IMR-90 (cell line): ENCODE measurements at regions not wholly inside any gene's neighbourhood (a gene's known extent, or its start where the extent isn't known, plus 50 kb on each side); places are given as distances from the start of the nearest gene placed in this dataset.

Source experiments
- ATAC-seq: fragments of 200-7000 bp; cut with Tn5 transposase; 2 replicates; pipeline ENCODE4 v1.9.1; 2020; ENCODE audit warnings: low read depth, mild to moderate bottlenecking, moderate library complexity
- BruUV-seq: library from RNA; stranded (reverse); fragments of 400-500 nt; replicated peaks from 2 replicates; lab custom pipeline; 2021; lab: Mats Ljungman, UMichigan
- CTCF ChIA-PET: fragments of 300-600 bp; formaldehyde crosslinking; extraction: SDS; loops from one replicate; lab custom pipeline; 2021; ENCODE audit warnings: antibody characterized with exemption; lab: Yijun Ruan, JAX
- POLR2A ChIA-PET: fragments of 300-600 bp; sonication (Branson Sonifier 250); formaldehyde crosslinking; loops from one replicate; lab custom pipeline; 2022; ENCODE audit warnings: antibody characterized with exemption; ENCODE audit not compliant: unreplicated experiment; lab: Charles Lee
- DNase-seq: peaks from one replicate; pipeline ENCODE4 v3.0.0; 2013
- H2AFZ ChIP-seq: replicated peaks from 2 replicates; pipeline ENCODE3; 2013; ENCODE audit warnings: low read length, mild to moderate bottlenecking; ENCODE audit not compliant: poor library complexity
- H2AK5ac ChIP-seq: 2 replicates; pipeline ENCODE4 v1.6.1; 2013; ENCODE audit warnings: low read depth, low read length, inconsistent platforms
- H2AK9ac ChIP-seq: replicated peaks from 2 replicates; pipeline ENCODE3; 2013; ENCODE audit warnings: mild to moderate bottlenecking, low read depth, low read length, moderate library complexity; ENCODE audit not compliant: poor library complexity
- H2BK120ac ChIP-seq: 2 replicates; pipeline ENCODE4 v1.6.1; 2013; ENCODE audit warnings: low read depth, low read length, inconsistent platforms
- H2BK15ac ChIP-seq: 3 replicates; pipeline ENCODE4 v1.6.1; 2013; ENCODE audit warnings: low read depth, low read length, inconsistent platforms
- H2BK20ac ChIP-seq: 2 replicates; pipeline ENCODE4 v1.6.1; 2013; ENCODE audit warnings: low read depth, mild to moderate bottlenecking, inconsistent platforms, low read length, moderate library complexity
- H2BK5ac ChIP-seq: 2 replicates; pipeline ENCODE4 v1.6.1; 2013; ENCODE audit warnings: mild to moderate bottlenecking, low read depth, low read length, inconsistent platforms; ENCODE audit not compliant: poor library complexity, severe bottlenecking
- H3K14ac ChIP-seq: replicated peaks from 2 replicates; pipeline ENCODE4 v1.6.1; 2013; ENCODE audit warnings: low read depth, low read length, inconsistent platforms
- H3K18ac ChIP-seq: 2 replicates; pipeline ENCODE4 v1.6.1; 2013; ENCODE audit warnings: low read depth, low read length, control low read depth
- H3K23ac ChIP-seq: 2 replicates; pipeline ENCODE4 v1.6.1; 2013; ENCODE audit warnings: low read depth, low read length, inconsistent platforms
- H3K27ac ChIP-seq: 2 replicates; pipeline ENCODE4 v1.5.1; 2013; ENCODE audit warnings: mild to moderate bottlenecking, control low read depth, low read length; ENCODE audit not compliant: insufficient read depth
- H3K27me3 ChIP-seq: 2 replicates; pipeline ENCODE4 v1.6.1; 2013; ENCODE audit warnings: low read length; ENCODE audit not compliant: control insufficient read depth, insufficient read depth
- H3K36me3 ChIP-seq: 2 replicates; pipeline ENCODE4 v1.6.1; 2013; ENCODE audit warnings: low read length, mixed read lengths; ENCODE audit not compliant: control insufficient read depth, insufficient read depth
- H3K4ac ChIP-seq: 2 replicates; pipeline ENCODE4 v1.6.1; 2013; ENCODE audit warnings: low read depth, low read length, inconsistent platforms
- H3K4me1 ChIP-seq: 2 replicates; pipeline ENCODE4 v1.6.1; 2013; ENCODE audit warnings: low read length, mixed read lengths; ENCODE audit not compliant: control insufficient read depth, insufficient read depth
- H3K4me2 ChIP-seq: 2 replicates; pipeline ENCODE4 v1.6.1; 2013; ENCODE audit warnings: low read depth, mild to moderate bottlenecking, control low read depth, low read length, moderate library complexity
- H3K4me3 ChIP-seq: 2 replicates; pipeline ENCODE4 v1.5.1; 2013; ENCODE audit warnings: low read depth, mild to moderate bottlenecking, control low read depth, low read length, moderate library complexity; ENCODE audit not compliant: insufficient read depth
- H3K56ac ChIP-seq: 2 replicates; pipeline ENCODE4 v1.6.1; 2013; ENCODE audit warnings: low read length, inconsistent platforms; ENCODE audit not compliant: insufficient read depth; ENCODE audit errors: extremely low read depth
- H3K79me1 ChIP-seq, 2 experiments: 2 replicates each; pipeline ENCODE4 v1.6.1; 2013; ENCODE audit warnings: low read length in 2 of 2, inconsistent platforms in 1 of 2, low read depth in 1 of 2
- H3K9ac ChIP-seq: 2 replicates; pipeline ENCODE4 v1.6.1; 2013; ENCODE audit warnings: low read depth, low read length, control low read depth
- H3K9me1 ChIP-seq: 2 replicates; pipeline ENCODE4 v1.6.1; 2013; ENCODE audit warnings: low read length, inconsistent platforms; ENCODE audit not compliant: insufficient read depth
- H3K9me3 ChIP-seq: 2 replicates; pipeline ENCODE4 v1.6.1; 2013; ENCODE audit warnings: low read length; ENCODE audit not compliant: control insufficient read depth, insufficient read depth
- H4K20me1 ChIP-seq: 2 replicates; pipeline ENCODE4 v1.6.1; 2013; ENCODE audit warnings: low read length, inconsistent platforms; ENCODE audit not compliant: insufficient read depth
- H4K5ac ChIP-seq: 2 replicates; pipeline ENCODE4 v1.6.1; 2013; ENCODE audit warnings: mild to moderate bottlenecking, low read depth, low read length, control low read depth
- H4K8ac ChIP-seq, 2 experiments: 2 replicates each; pipeline ENCODE4 v1.6.1; 2013; ENCODE audit warnings: low read depth in 2 of 2, low read length in 2 of 2, control low read depth in 1 of 2, inconsistent platforms in 1 of 2
- H4K91ac ChIP-seq: 2 replicates; pipeline ENCODE4 v1.6.1; 2013; ENCODE audit warnings: low read depth, low read length, inconsistent platforms; ENCODE audit not compliant: insufficient read depth
- CEBPB ChIP-seq: IDR thresholded peaks from 2 replicates; pipeline ENCODE4 v1.6.1; 2012; ENCODE audit warnings: low read depth, low read length, improper control_type of control experiment
- CHD1 ChIP-seq: IDR thresholded peaks from 2 replicates; pipeline ENCODE4 v1.6.1; 2012; ENCODE audit warnings: low read depth, low read length, improper control_type of control experiment
- FOS ChIP-seq: fragments of 150-350 bp; IDR thresholded peaks from 2 replicates; pipeline ENCODE4 v1.6.1; 2016; ENCODE audit warnings: low read depth, low read length
- MAFK ChIP-seq: IDR thresholded peaks from 2 replicates; pipeline ENCODE4 v1.6.1; 2012; ENCODE audit warnings: low read depth, low read length, improper control_type of control experiment
- MAZ ChIP-seq: IDR thresholded peaks from 2 replicates; pipeline ENCODE4 v1.6.1; 2012; ENCODE audit warnings: low read depth, mild to moderate bottlenecking, low read length, improper control_type of control experiment, moderate library complexity, borderline replicate concordance
- MXI1 ChIP-seq: IDR thresholded peaks from 2 replicates; pipeline ENCODE4 v1.6.1; 2012; ENCODE audit warnings: low read depth, mild to moderate bottlenecking, low read length, moderate library complexity, borderline replicate concordance
- NFE2L2 ChIP-seq: fragments of 150-350 bp; IDR thresholded peaks from 2 replicates; pipeline ENCODE4 v1.6.1; 2016; ENCODE audit warnings: low read depth, mild to moderate bottlenecking, low read length
- RAD21 ChIP-seq: IDR thresholded peaks from 2 replicates; pipeline ENCODE4 v1.6.1; 2012; ENCODE audit warnings: low read length, improper control_type of control experiment
- RFX5 ChIP-seq: IDR thresholded peaks from 2 replicates; pipeline ENCODE4 v1.8.0; 2012; ENCODE audit warnings: low read depth, mild to moderate bottlenecking, low read length, moderate library complexity
- SMC3 ChIP-seq: fragments of 150-350 bp; IDR thresholded peaks from 2 replicates; pipeline ENCODE4 v1.6.1; 2016; ENCODE audit warnings: low read depth, mild to moderate bottlenecking, antibody characterized with exemption, low read length, moderate library complexity
- USF2 ChIP-seq: fragments of 150-350 bp; IDR thresholded peaks from 2 replicates; pipeline ENCODE4 v1.6.1; 2017; ENCODE audit warnings: mild to moderate bottlenecking, antibody characterized with exemption, low read length, low read depth
- WGBS, 2 experiments: methylation state at CpG; one replicate each; pipeline versions ENCODE4 v1.1.5 to v1.1.7; 2013; ENCODE audit warnings: missing lambda C conversion rate in 2 of 2; ENCODE audit not compliant: insufficient read length in 1 of 2; ENCODE audit errors: extremely low coverage in 2 of 2; 5-methylcytosine and 5-hydroxymethylcytosine counted together
- dilution Hi-C: fragments of 300-500 bp; cut with HindIII; formaldehyde crosslinking; loops from one replicate; pipeline ENCODE4 v1.14.3; 2018; ENCODE audit warnings: low sequenced_read_pairs; ENCODE audit not compliant: unreplicated experiment
- in situ Hi-C: fragments of 300-500 bp; cut with MboI; formaldehyde crosslinking; loops from 3 replicates; pipeline ENCODE4 v1.14.3; 2019; ENCODE audit warnings: low sequenced_read_pairs, inconsistent platforms, mixed read lengths
- intact Hi-C: fragments of 100-400 bp; cut with micrococcal nuclease; formaldehyde crosslinking; loops from 2 replicates; pipeline ENCODE4 v1.10.0; 2022
- TF ChIP-seq, protein P1 (sequence below): conservative IDR thresholded peaks from 2 replicates; pipeline ENCODE4 v1.5.1; 2012; ENCODE audit warnings: mild to moderate bottlenecking, low read depth, low read length, improper control_type of control experiment
- TF ChIP-seq, protein P2 (sequence below): fragments of 150-350 bp; IDR thresholded peaks from 2 replicates; pipeline ENCODE4 v1.6.1; 2016; ENCODE audit warnings: low read depth, mild to moderate bottlenecking, low read length, moderate library complexity, borderline replicate concordance

- no peak overlapping the region for H2AK9ac ChIP-seq
- no peak overlapping the region for H3K14ac ChIP-seq
- ATAC-seq (no peak), DNase-seq (no peak)
- intact Hi-C loops = no loop called here
- H3K4me3 ChIP-seq = no peak overlapping the region
- H2BK120ac ChIP-seq = no peak overlapping the region
- H3K27ac ChIP-seq = no peak overlapping the region
- no peak overlapping the region for H4K8ac ChIP-seq
- H4K5ac ChIP-seq = no peak overlapping the region
- H3K9me1 ChIP-seq = no peaks in the 10 kb centered on the region
- ChIA-PET CTCF (interaction anchor here (1.1 kb wide), 2 partner anchors 13 to 19 kb away, joined by 3 read pairs; no protein-coding TSS in a partner anchor), POLR2A (interaction anchor here (0.5 kb wide), 1 partner anchor 204 kb away, joined by 3 read pairs; no protein-coding TSS in a partner anchor)
- H3K36me3 ChIP-seq = no peaks in the 10 kb centered on the region
- no peaks in the 10 kb centered on the region; the same call in 1 of the 2 replicates for H3K4me1 ChIP-seq
- no peak overlapping the region for H3K4ac ChIP-seq
- H3K23ac ChIP-seq = no peak overlapping the region
- whole genome bisulfite sequencing, 2 experiments = no CpG with 5 or more reads among the region's 4 CpGs
- no peaks in the 10 kb centered on the region for H3K79me1 ChIP-seq
- no peak overlapping the region for H3K9ac ChIP-seq
- no peak overlapping the region for H2AFZ ChIP-seq
- H2BK15ac ChIP-seq = no peak overlapping the region
- no peak overlapping the region for H3K56ac ChIP-seq
- H3K4me2 ChIP-seq = no peak overlapping the region
- H3K18ac ChIP-seq = no peak overlapping the region
- TF ChIP-seq MAFK = no peak
- TF ChIP-seq SMC3 = no peak
- no peak for TF ChIP-seq MXI1
- TF ChIP-seq, protein P1, sequence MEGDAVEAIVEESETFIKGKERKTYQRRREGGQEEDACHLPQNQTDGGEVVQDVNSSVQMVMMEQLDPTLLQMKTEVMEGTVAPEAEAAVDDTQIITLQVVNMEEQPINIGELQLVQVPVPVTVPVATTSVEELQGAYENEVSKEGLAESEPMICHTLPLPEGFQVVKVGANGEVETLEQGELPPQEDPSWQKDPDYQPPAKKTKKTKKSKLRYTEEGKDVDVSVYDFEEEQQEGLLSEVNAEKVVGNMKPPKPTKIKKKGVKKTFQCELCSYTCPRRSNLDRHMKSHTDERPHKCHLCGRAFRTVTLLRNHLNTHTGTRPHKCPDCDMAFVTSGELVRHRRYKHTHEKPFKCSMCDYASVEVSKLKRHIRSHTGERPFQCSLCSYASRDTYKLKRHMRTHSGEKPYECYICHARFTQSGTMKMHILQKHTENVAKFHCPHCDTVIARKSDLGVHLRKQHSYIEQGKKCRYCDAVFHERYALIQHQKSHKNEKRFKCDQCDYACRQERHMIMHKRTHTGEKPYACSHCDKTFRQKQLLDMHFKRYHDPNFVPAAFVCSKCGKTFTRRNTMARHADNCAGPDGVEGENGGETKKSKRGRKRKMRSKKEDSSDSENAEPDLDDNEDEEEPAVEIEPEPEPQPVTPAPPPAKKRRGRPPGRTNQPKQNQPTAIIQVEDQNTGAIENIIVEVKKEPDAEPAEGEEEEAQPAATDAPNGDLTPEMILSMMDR = no peak
- TF ChIP-seq, protein P2, sequence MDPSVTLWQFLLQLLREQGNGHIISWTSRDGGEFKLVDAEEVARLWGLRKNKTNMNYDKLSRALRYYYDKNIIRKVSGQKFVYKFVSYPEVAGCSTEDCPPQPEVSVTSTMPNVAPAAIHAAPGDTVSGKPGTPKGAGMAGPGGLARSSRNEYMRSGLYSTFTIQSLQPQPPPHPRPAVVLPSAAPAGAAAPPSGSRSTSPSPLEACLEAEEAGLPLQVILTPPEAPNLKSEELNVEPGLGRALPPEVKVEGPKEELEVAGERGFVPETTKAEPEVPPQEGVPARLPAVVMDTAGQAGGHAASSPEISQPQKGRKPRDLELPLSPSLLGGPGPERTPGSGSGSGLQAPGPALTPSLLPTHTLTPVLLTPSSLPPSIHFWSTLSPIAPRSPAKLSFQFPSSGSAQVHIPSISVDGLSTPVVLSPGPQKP = no peak
- no peak for TF ChIP-seq USF2
- no peak for TF ChIP-seq MAZ
- no peak for TF ChIP-seq NFE2L2
- TF ChIP-seq RFX5 = no peak
- no peak for TF ChIP-seq RAD21
- no peak for TF ChIP-seq CEBPB
- TF ChIP-seq CHD1 = no peak
- no peak for TF ChIP-seq FOS
- no TSS peak for BruUV-seq
- no peaks in the 10 kb centered on the region for H4K20me1 ChIP-seq
- H2BK5ac ChIP-seq = no peak overlapping the region
- dilution Hi-C loops = no loop called here
- no peaks in the 10 kb centered on the region for H3K9me3 ChIP-seq
- H3K27me3 ChIP-seq = no peaks in the 10 kb centered on the region
- in situ Hi-C loops = no loop called here
- no peak overlapping the region for H2BK20ac ChIP-seq
- H4K91ac ChIP-seq = no peak overlapping the region
- H2AK5ac ChIP-seq = no peak overlapping the region
These were observed 721.9 kb downstream of the OTOL1 start for GRCh38 chr3:162218479-162218878.
